NCI-H1105 treated with DMSO at 0.1 percent for 48 hours (cell line): ENCODE measurements at regions not wholly inside any gene's neighbourhood (a gene's known extent, or its start where the extent isn't known, plus 50 kb on each side); places are given as distances from the start of the nearest gene placed in this dataset.
"Not testable (repeated sequence)": the region's sequence is repeated elsewhere in the genome, so short reads cannot be mapped to it uniquely, and the experiment has no call there.

ENCODE experiments used
- DNase-seq: peaks from one replicate; lab custom pipeline; 2025; lab: John Stamatoyannopoulos, UW

- no peak for DNase-seq
Observed at GRCh38 chr4:126583509-126583908, 1049.2 kb upstream of the INTU start.

GRCh38 chr4:126591583-126591982 lies 1041.2 kb upstream of the INTU start:
- DNase-seq: no peak

GRCh38 chr4:126592088-126592487 lies 1040.7 kb upstream of the INTU start:
- DNase-seq: no peak

GRCh38 chr4:126593626-126594025 lies 1039.1 kb upstream of the INTU start:
- no peak for DNase-seq

GRCh38 chr4:126595643-126596042 lies 1037.1 kb upstream of the INTU start:
- DNase-seq: no peak

GRCh38 chr4:126599746-126600145 lies 1033.0 kb upstream of the INTU start:
- no peak for DNase-seq

- DNase-seq: no peak
Observed at GRCh38 chr4:126603210-126603609, 1029.5 kb upstream of the INTU start.

- DNase-seq: no peak
Observed at GRCh38 chr4:126603825-126604224, 1028.9 kb upstream of the INTU start.

GRCh38 chr4:126604268-126604867 lies 1028.4 kb upstream of the INTU start:
- no peak for DNase-seq

GRCh38 chr4:126610933-126611332 lies 1021.8 kb upstream of the INTU start:
- no peak for DNase-seq

GRCh38 chr4:126611900-126612299 lies 1020.9 kb upstream of the INTU start:
- DNase-seq: no peak

- no peak for DNase-seq
Observed at GRCh38 chr4:126614356-126614855, 1018.4 kb upstream of the INTU start.

GRCh38 chr4:126616795-126617194 lies 1016.0 kb upstream of the INTU start:
- DNase-seq: no peak

GRCh38 chr4:126627255-126627654 lies 1005.5 kb upstream of the INTU start:
- DNase-seq: no peak

GRCh38 chr4:126628933-126629332 lies 1003.8 kb upstream of the INTU start:
- DNase-seq: no peak

- DNase-seq: no peak
Observed at GRCh38 chr4:126630230-126630629, 1002.5 kb upstream of the INTU start.

GRCh38 chr4:126633306-126633705 lies 999.5 kb upstream of the INTU start:
- DNase-seq: no peak

- no peak for DNase-seq
Observed at GRCh38 chr4:126637706-126638105, 995.1 kb upstream of the INTU start.

- no peak for DNase-seq
Observed at GRCh38 chr4:126647320-126647719, 985.4 kb upstream of the INTU start.

- no peak for DNase-seq
Observed at GRCh38 chr4:126647756-126648397, 984.9 kb upstream of the INTU start.

- no peak for DNase-seq
Observed at GRCh38 chr4:126658411-126658810, 974.3 kb upstream of the INTU start.

- no peak for DNase-seq
Observed at GRCh38 chr4:126661194-126661593, 971.6 kb upstream of the INTU start.

- DNase-seq: no peak
Observed at GRCh38 chr4:126664839-126665238, 967.9 kb upstream of the INTU start.

GRCh38 chr4:126670038-126670437 lies 962.7 kb upstream of the INTU start:
- not testable (repeated sequence) for DNase-seq
